GM12864 (cell line): ENCODE measurements at regions not wholly inside any gene's neighbourhood (a gene's known extent, or its start where the extent isn't known, plus 50 kb on each side); places are given as distances from the start of the nearest gene placed in this dataset.

Source experiments
- DNase-seq: peaks from one replicate; pipeline ENCODE4 v3.0.0-alpha.2; 2011; ENCODE audit warnings: low read depth
- H3K4me3 ChIP-seq: 2 replicates; pipeline ENCODE4 v1.5.1; 2011; ENCODE audit warnings: mild to moderate bottlenecking, low read depth, low read length, control low read depth
- CTCF ChIP-seq: IDR thresholded peaks from 2 replicates; pipeline ENCODE4 v1.5.1; 2011; ENCODE audit warnings: low read depth, mild to moderate bottlenecking, moderate library complexity, low read length, control low read depth, inconsistent platforms; ENCODE audit errors: missing control alignments

DNA sequence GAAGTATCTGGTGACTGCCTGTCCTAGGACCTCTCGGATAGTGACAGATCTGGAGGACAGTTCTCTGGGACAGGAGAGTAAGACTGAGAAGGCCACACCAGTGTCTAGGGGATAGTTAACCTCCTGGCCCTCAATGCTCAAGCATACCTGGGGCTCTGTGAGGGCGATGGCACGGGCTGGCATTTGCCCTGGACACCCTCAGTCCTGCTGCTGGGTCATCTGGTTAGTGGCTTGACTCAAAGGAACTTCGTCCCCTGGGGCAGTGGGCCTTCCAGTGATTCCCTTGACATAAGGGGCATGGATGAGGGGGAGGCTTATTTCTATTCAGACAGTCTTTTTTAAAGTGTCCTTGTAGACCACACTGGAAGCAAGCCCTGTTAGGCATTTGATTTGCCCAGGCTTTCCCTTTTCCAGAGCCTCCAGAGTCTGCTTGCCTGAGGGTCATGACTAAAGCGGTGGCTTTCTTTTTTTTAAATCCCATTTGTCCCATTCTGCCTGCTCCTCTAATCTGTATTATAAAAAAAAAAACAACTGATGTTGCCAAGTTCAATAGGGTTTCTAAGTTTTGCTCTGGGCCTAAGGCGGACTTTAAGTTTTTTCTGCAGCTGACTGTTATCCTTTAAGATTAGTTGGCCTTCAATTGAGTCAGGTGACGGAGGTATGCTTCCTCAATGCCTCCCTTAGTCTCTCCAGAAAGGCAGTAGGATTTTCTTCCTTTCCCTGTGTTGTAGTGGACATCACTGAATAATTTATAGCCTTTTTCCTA lies 2083.5 kb upstream of the C9orf72 start:
- no peak overlapping the region for H3K4me3 ChIP-seq
- no peak for DNase-seq
- TF ChIP-seq CTCF: no peak

DNA sequence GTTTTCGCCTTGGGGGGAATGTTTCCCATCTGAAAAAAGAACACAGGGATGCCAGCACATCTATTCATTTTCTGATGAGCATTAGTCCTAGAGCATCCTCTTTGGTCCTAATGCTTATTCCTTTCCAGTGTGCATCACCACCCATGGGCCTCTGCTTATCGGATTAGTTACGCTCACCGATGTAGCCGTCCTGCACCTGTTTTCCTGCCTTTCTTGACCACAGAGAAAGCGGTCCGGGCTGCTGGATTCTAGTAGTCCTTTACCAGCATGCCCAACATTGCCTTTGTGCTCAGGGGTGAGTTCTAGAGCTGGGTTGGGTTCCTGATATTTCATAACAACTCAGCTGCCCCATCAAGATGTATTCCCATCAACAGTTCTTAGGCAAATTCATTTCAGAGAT lies 2084.5 kb upstream of the C9orf72 start:
- no peak for DNase-seq
- no peak overlapping the region for H3K4me3 ChIP-seq
- TF ChIP-seq CTCF: no peak

- no peak for DNase-seq
- H3K4me3 ChIP-seq: no peak overlapping the region
- no peak for TF ChIP-seq CTCF
Measured at GRCh38 chr9:29659014-29659413, 2085.7 kb upstream of the C9orf72 start.

DNA sequence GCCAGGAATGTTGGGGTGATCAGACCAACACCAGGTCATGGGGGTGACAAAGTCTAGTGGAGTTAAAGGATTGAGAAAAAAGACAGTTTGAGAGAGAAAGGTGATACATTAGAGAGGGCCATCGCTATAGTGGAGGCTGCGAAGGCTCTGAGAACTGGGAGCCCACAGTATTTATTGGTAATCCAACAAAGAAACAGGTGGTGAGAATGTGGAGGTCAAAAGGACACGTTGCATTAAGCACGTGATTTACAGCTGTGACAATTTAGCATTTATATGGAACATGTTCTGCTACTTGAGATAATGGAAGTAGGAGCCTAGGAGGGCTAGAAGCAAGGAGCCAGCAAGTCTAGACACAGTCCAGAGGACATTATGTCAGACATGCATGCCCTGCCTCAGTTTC lies 2086.5 kb upstream of the C9orf72 start:
- TF ChIP-seq CTCF: no peak
- H3K4me3 ChIP-seq: no peak overlapping the region
- no peak for DNase-seq

- no peak overlapping the region for H3K4me3 ChIP-seq
- DNase-seq: no peak
- TF ChIP-seq CTCF: no peak
Measured at GRCh38 chr9:29668732-29669131, 2095.5 kb upstream of the C9orf72 start.

GRCh38 chr9:29669613-29670012 lies 2096.3 kb upstream of the C9orf72 start:
- no peak overlapping the region for H3K4me3 ChIP-seq
- DNase-seq: no peak
- no peak for TF ChIP-seq CTCF

DNA sequence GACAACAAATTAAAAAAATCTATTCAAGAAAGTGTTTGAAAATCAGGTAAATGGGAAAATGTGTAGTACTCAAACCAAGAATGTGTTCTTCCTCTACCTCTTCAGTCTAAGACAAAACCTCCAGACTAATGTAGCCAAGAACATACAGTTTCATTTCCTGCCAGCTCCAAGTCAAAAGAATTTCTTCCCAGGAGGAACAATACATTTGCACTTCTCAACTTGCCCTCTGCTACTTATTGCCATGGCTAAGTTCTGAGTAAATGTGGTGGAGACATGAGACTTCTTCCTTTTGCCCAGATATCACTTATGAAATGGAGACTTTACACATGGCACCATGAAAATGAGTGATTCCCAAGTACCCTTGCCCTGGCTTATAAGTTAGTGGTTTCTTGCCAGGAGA lies 2112.2 kb upstream of the C9orf72 start:
- H3K4me3 ChIP-seq: no peak overlapping the region
- TF ChIP-seq CTCF: no peak
- DNase-seq: no peak
